ENCODE measurements at regions not wholly inside any gene's neighbourhood (a gene's known extent, or its start where the extent isn't known, plus 50 kb on each side); places are given as distances from the start of the nearest gene placed in this dataset.
"Not testable (repeated sequence)": the region's sequence is repeated elsewhere in the genome, so short reads cannot be mapped to it uniquely, and the experiment has no call there.

GRCh38 chrX:131595120-131595519 lies 51.2 kb downstream of the OR13H1 start:
- Histone ChIP-seq H3K36me3 (no peaks in the 10 kb centered on the region), H3K27ac (no peak overlapping the region), H3K9me3 (replicated peaks) (no peaks in the 10 kb centered on the region), H3K4me3 (no peak overlapping the region), H3K4me1 (no peaks in the 10 kb centered on the region), H3K27me3 (no peaks in the 10 kb centered on the region)
- DNase-seq, result no peak

- no peaks in the 10 kb centered on the region for H3K4me1 ChIP-seq
- no peak overlapping the region for H3K4me3 ChIP-seq
- DNase-seq, result no peak
- no peaks in the 10 kb centered on the region for H3K36me3 ChIP-seq
- no peak overlapping the region for H3K27ac ChIP-seq
- H3K27me3 ChIP-seq, result no peaks in the 10 kb centered on the region
- no peaks in the 10 kb centered on the region for H3K9me3 ChIP-seq (replicated peaks)
Observed at GRCh38 chrX:131607792-131608369, 64.0 kb downstream of the OR13H1 start.

DNA sequence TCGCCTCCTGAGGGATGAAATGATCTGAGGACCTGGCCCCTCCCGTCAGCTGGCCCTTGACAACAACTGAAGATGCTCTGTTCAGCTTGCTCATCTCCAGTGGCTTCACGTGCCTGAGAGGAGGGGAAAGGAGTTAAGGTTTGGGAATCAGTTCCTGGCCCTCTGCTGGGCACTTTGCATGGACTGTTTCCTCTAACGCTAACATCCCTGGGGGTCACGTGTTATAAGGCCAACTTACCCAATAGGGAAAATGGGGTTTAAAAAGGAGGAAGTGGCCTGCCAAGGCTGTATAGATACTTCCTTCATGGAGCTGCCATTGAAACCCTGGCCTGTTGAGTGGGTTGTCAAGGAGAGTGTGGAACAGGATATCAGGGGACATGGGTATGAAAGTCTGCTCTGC lies 65.6 kb downstream of the OR13H1 start:
- Histone ChIP-seq H3K9me3 (replicated peaks) (no peaks in the 10 kb centered on the region), H3K36me3 (no peaks in the 10 kb centered on the region), H3K27ac (no peak overlapping the region), H3K4me1 (peaks cover 8% of the 10 kb centered on the region), H3K4me3 (no peak overlapping the region), H3K27me3 (no peaks in the 10 kb centered on the region)
- no peak for DNase-seq

- Histone ChIP-seq H3K27me3 (no peaks in the 10 kb centered on the region), H3K27ac (no peak overlapping the region), H3K9me3 (replicated peaks) (no peaks in the 10 kb centered on the region), H3K4me3 (no peak overlapping the region), H3K36me3 (no peaks in the 10 kb centered on the region), H3K4me1 (peaks cover 27% of the 10 kb centered on the region)
- DNase-seq, result no peak
Observed at GRCh38 chrX:131613260-131613659, 69.4 kb downstream of the OR13H1 start.

DNA sequence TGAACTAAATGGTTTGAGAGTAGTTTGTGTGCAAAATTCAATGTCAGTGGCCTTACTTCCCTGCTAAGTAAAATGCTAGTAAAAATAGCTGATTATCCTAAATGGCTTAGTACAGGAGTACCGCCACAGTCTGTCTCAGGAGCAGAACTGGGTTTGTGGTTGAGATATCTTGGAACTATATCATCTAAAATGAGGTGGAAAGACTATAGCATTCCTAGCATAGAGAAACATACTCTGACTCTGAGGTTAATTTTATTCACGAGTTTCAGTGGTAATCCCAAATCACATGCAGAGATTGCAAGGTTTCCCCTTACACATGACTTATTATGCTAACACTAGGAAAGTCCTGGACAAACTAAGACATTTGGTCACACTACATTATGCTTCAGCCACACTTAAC lies 70.4 kb downstream of the OR13H1 start:
- no peaks in the 10 kb centered on the region for H3K27me3 ChIP-seq
- peak overlapping the region; percentile 41; the same call in 1 of the 2 replicates for H3K27ac ChIP-seq
- H3K4me3 ChIP-seq, result no peak overlapping the region
- H3K36me3 ChIP-seq, result no peaks in the 10 kb centered on the region
- H3K9me3 ChIP-seq (replicated peaks), result no peaks in the 10 kb centered on the region
- DNase-seq, result peak; percentile 10 to 66
- H3K4me1 ChIP-seq, result peaks cover 27% of the 10 kb centered on the region

DNA sequence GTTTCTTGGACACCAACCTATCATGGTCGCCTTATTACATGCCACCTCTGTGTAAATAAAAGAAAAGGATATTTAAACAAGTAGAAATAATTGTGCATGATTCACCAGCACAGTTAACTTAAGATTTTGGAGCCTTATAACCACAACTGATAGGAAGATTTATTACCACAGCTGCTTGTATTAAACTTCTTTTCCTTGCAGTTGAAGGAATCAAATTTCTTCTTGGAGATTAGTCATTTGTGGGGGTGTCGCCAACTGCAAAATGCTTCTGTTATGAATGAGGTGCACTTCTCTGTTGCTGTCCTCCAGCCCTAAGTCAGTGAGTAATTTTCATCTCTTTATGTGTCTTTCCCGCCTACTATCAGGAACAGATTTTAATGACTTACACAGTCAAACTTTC lies 73.3 kb downstream of the OR13H1 start:
- H3K4me3 ChIP-seq, result no peak overlapping the region
- peaks cover 27% of the 10 kb centered on the region for H3K4me1 ChIP-seq
- peak; percentile 40 to 71 for DNase-seq
- no peaks in the 10 kb centered on the region for H3K9me3 ChIP-seq (replicated peaks)
- H3K36me3 ChIP-seq, result no peaks in the 10 kb centered on the region
- peak overlapping the region; percentile 42 for H3K27ac ChIP-seq
- H3K27me3 ChIP-seq, result no peaks in the 10 kb centered on the region

DNA sequence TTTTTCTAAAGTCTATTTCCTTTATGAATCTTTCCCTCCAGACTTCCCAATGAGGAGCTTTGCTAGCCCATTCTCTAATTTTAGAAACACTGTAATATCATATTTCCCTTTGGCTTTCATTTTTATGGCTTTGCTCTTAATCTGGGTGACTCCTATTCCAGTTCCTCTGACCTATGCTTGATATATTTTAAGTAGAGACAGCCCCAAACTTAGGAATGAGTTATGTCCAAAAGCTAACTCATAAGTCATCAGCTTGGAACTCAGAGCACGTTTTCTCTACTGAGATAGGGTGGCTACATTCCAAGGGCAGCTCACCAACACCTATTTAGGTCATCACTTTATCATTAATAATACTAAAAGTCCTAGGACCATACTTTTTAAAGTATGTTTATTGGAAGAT lies 77.8 kb downstream of the OR13H1 start:
- peak in 1 of 2 experiments; percentile 2 for DNase-seq
- Histone ChIP-seq H3K4me3 (no peak overlapping the region), H3K36me3 (no peaks in the 10 kb centered on the region), H3K27me3 (no peaks in the 10 kb centered on the region), H3K9me3 (replicated peaks) (no peaks in the 10 kb centered on the region), H3K27ac (no peak overlapping the region), H3K4me1 (peaks cover 12% of the 10 kb centered on the region)

GRCh38 chrX:131626681-131627296 lies 82.9 kb downstream of the OR13H1 start:
- Histone ChIP-seq H3K27ac (no peak overlapping the region), H3K4me3 (no peak overlapping the region), H3K4me1 (no peaks in the 10 kb centered on the region), H3K9me3 (replicated peaks) (no peaks in the 10 kb centered on the region), H3K36me3 (no peaks in the 10 kb centered on the region), H3K27me3 (no peaks in the 10 kb centered on the region)
- no peak for DNase-seq

DNA sequence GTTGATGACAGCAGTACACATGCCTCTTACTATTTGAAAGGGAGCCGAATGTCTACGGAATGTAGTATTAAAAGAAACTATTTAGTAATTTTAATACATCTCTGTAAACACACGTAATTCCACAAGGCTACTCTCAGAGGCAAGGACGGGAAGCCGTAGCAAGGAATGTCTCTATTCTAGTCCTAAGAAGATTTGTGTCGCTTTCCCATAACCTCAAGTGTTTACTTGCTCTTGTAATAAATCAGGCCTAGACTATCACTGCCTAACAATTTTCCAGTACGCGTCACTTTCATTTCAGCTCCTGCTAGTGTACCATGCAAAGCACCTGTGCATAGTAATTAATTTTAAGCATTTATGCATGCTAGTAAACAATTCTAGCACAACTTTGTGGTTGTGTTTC lies 86.7 kb downstream of the OR13H1 start:
- H3K27me3 ChIP-seq, result no peaks in the 10 kb centered on the region
- H3K9me3 ChIP-seq (replicated peaks), result no peaks in the 10 kb centered on the region
- no peak overlapping the region for H3K4me3 ChIP-seq
- no peaks in the 10 kb centered on the region for H3K4me1 ChIP-seq
- no peak overlapping the region for H3K27ac ChIP-seq
- H3K36me3 ChIP-seq, result no peaks in the 10 kb centered on the region
- DNase-seq, result no peak

DNA sequence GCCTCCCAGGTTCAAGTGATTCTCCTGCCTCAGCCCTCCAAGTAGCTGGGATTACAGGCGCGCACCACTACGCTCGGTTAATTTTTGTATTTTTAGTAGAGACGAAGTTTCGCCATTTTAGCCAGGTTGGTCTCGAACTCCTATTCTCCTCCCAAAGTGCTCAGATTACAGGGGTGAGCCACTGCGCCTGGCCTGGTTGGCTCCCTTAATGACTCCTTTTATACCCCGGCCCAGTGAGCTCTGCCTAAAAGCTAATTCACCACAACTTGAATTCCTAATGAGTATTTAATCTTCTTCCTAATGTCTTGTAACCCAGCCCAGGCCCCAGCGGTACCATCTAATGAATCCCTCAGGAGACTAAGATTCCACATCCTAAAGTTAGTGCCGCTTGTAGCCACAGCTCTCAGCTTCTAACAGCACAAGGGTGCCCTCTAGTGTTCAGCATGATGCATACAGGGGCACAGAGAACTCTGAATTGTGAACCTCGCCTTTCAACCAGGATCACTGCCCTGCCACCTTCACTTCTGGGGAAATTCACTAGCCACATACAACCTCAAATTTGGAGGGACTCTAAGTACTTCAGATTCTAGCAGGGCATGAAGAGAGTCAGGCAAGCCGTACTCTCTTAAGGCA lies 89.5 kb downstream of the OR13H1 start:
- H3K36me3 ChIP-seq, result no peaks in the 10 kb centered on the region
- H3K4me3 ChIP-seq, result no peak overlapping the region
- H3K9me3 ChIP-seq (replicated peaks), result no peaks in the 10 kb centered on the region
- no peaks in the 10 kb centered on the region for H3K4me1 ChIP-seq
- no peaks in the 10 kb centered on the region for H3K27me3 ChIP-seq
- DNase-seq, result peak; percentile 38 to 74
- H3K27ac ChIP-seq, result no peak overlapping the region

DNA sequence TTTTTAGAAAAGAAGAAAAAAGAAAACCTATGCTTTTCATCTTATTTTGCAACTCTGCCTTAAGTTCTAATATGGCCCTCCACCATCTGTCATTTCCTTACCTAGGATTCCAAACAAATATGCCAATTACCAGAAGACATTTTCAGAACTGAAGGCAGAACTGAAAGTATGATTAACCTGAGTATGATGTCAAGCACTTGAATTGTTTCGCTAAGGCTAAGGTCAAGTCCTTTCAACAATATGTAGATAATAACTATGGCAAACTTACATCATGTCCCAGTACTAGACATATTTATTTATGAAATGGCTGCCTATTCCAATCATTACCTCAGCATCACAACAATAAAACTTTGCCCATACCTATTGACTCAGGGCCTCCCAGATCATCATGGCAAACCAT lies 91.0 kb downstream of the OR13H1 start:
- Histone ChIP-seq H3K36me3 (no peaks in the 10 kb centered on the region), H3K4me1 (no peaks in the 10 kb centered on the region), H3K4me3 (no peak overlapping the region), H3K27me3 (no peaks in the 10 kb centered on the region), H3K27ac (no peak overlapping the region), H3K9me3 (replicated peaks) (no peaks in the 10 kb centered on the region)
- no peak for DNase-seq

DNA sequence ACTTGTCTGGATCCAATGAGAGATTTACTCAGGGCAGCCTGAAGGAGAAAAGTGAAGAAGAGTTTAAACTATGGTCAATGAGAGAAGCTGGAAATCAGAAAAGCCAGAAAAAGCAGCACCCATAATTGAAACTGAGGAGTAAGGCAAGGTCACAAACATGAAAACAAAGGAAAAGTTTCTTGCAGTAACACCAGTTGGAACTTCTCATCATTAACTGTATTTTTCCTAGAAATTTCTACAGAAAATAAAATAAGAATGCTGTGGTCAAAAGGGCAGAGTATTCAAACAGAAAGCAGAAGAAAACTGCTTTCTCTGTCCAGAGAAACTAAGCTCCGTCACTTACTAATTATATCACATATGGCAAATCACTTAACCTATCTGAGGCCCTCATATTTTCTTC lies 102.2 kb downstream of the OR13H1 start:
- Histone ChIP-seq H3K4me3 (no peak overlapping the region), H3K36me3 (no peaks in the 10 kb centered on the region), H3K27ac (no peak overlapping the region), H3K4me1 (no peaks in the 10 kb centered on the region), H3K27me3 (no peaks in the 10 kb centered on the region), H3K9me3 (replicated peaks) (no peaks in the 10 kb centered on the region)
- DNase-seq, result no peak

DNA sequence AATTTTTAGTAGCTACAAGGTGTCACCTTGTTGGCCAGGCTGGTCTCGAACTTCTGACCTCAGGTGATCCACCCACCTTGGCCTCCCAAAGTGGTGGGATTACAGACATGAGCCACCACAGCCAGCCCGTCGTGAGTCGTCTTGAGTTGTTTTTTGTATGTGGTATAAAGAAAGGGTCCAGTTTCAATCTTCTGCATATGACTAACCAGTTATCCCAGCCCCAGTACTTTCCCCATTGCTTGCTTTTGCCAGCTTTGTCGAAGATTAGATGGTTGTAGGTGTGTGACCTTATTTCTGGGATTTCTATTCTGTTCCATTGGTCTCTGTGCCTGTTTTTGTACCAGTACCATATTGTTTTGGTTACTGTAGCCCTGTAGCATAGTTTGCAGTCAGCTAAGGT lies 105.9 kb downstream of the OR13H1 start:
- Histone ChIP-seq H3K4me1 (no peaks in the 10 kb centered on the region), H3K36me3 (no peaks in the 10 kb centered on the region), H3K4me3 (no peak overlapping the region), H3K27ac (no peak overlapping the region), H3K27me3 (no peaks in the 10 kb centered on the region), H3K9me3 (replicated peaks) (no peaks in the 10 kb centered on the region)
- no peak for DNase-seq

DNA sequence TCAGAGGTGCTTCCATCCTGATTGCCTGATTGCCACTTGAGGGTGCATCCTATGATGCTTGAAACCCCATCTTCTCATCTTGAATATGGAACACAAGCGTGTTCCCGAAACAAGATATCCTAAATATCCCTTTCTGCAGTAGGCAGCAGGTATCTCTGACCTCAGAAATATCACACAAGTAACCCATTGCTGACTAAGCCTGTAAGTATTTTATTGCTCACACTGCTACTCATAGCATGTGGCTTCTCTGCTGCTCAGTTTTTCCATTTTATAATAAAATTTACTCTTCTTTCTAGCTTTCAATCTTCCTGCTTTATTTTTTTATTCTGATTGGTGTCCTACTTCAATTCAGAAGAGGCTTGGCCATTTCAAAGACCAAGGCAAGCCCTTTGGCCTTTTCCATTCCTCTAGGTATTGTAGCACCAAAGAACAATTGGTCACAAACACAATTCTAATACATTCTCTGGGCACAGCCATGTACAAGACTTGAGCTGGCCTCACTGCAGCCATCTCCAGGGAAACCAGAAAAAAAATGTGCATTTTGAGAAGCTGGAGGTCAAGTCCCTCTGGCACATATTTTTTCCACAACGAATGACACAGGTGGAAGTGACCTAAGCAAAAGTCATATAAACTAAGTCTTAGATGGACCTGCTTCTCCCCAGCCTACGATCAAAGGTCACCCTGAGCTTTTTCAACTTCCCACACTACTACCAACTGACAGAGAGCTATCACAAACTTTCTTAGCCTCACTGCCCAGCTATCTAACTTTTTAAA lies 107.0 kb downstream of the OR13H1 start:
- Histone ChIP-seq H3K27me3 (no peaks in the 10 kb centered on the region), H3K4me1 (no peaks in the 10 kb centered on the region), H3K27ac (no peak overlapping the region), H3K36me3 (no peaks in the 10 kb centered on the region), H3K4me3 (no peak overlapping the region), H3K9me3 (replicated peaks) (no peaks in the 10 kb centered on the region)
- DNase-seq, result no peak

GRCh38 chrX:131663726-131664125 lies 119.9 kb downstream of the OR13H1 start:
- H3K27me3 ChIP-seq; H3K4me3 ChIP-seq; H3K9me3 ChIP-seq (replicated peaks); H3K36me3 ChIP-seq; H3K27ac ChIP-seq; H3K4me1 ChIP-seq; DNase-seq: not testable (repeated sequence)

Measured in SJCRH30 (cell line).